ENCODE measurements at regions not wholly inside any gene's neighbourhood (a gene's known extent, or its start where the extent isn't known, plus 50 kb on each side); places are given as distances from the start of the nearest gene placed in this dataset.

- DNase-seq (ENCODE audit: low spot score) = no peak
Measured at GRCh38 chr10:44779511-44779910, 131.6 kb upstream of the TMEM72 start.

GRCh38 chr10:44780426-44780825, 130.7 kb upstream of the TMEM72 start:
- DNase-seq (ENCODE audit: low spot score) = no peak

GRCh38 chr10:44781131-44781530, 130.0 kb upstream of the TMEM72 start:
- DNase-seq (ENCODE audit: low spot score) = no peak

GRCh38 chr10:44786286-44786850, 124.8 kb upstream of the TMEM72 start:
- peak; percentile 34 for DNase-seq (ENCODE audit: low spot score)

- no peak for DNase-seq (ENCODE audit: low spot score)
Measured at GRCh38 chr10:44787480-44788075, 123.6 kb upstream of the TMEM72 start.

- no peak for DNase-seq (ENCODE audit: low spot score)
Measured at GRCh38 chr10:44788147-44789129, 122.7 kb upstream of the TMEM72 start.

- peak; percentile 67 for DNase-seq (ENCODE audit: low spot score)
Measured at GRCh38 chr10:44792119-44792775, 118.9 kb upstream of the TMEM72 start.

- no peak for DNase-seq (ENCODE audit: low spot score)
Measured at GRCh38 chr10:44799966-44800365, 111.2 kb upstream of the TMEM72 start.

GRCh38 chr10:44801383-44802327, 109.5 kb upstream of the TMEM72 start:
- peak; percentile 79 for DNase-seq (ENCODE audit: low spot score)

GRCh38 chr10:44803862-44804261, 107.3 kb upstream of the TMEM72 start:
- peak; percentile 77 for DNase-seq (ENCODE audit: low spot score)

- no peak for DNase-seq (ENCODE audit: low spot score)
Measured at GRCh38 chr10:44804661-44805060, 106.5 kb upstream of the TMEM72 start.

- no peak for DNase-seq (ENCODE audit: low spot score)
Measured at GRCh38 chr10:44805466-44806210, 105.5 kb upstream of the TMEM72 start.

- no peak for DNase-seq (ENCODE audit: low spot score)
Measured at GRCh38 chr10:44806950-44807349, 104.2 kb upstream of the TMEM72 start.

- DNase-seq (ENCODE audit: low spot score) = no peak
Measured at GRCh38 chr10:44807451-44807850, 103.7 kb upstream of the TMEM72 start.

GRCh38 chr10:44809647-44810046, 101.5 kb upstream of the TMEM72 start:
- no peak for DNase-seq (ENCODE audit: low spot score)

GRCh38 chr10:44811072-44811471, 100.1 kb upstream of the TMEM72 start:
- DNase-seq (ENCODE audit: low spot score) = no peak

GRCh38 chr10:44813201-44813600, 97.9 kb upstream of the TMEM72 start:
- DNase-seq (ENCODE audit: low spot score) = no peak

GRCh38 chr10:44814929-44815328, 96.2 kb upstream of the TMEM72 start:
- no peak for DNase-seq (ENCODE audit: low spot score)

GRCh38 chr10:44818041-44818649, 93.0 kb upstream of the TMEM72 start:
- no peak for DNase-seq (ENCODE audit: low spot score)

GRCh38 chr10:44818701-44819127, 92.4 kb upstream of the TMEM72 start:
- peak; percentile 38 for DNase-seq (ENCODE audit: low spot score)

All from umbilical cord (tissue), 1 donor.